Loucy (cell line): ENCODE measurements at regions not wholly inside any gene's neighbourhood (a gene's known extent, or its start where the extent isn't known, plus 50 kb on each side); places are given as distances from the start of the nearest gene placed in this dataset.

Experiments
- H2AFZ ChIP-seq: fragments of 200-600 bp; sonication (generic); 2 replicates; pipeline ENCODE4 v1.6.0; 2016; ENCODE audit warnings: antibody characterized with exemption, mild to moderate bottlenecking, low read length, moderate library complexity
- H3F3A ChIP-seq: fragments of 200-600 bp; 2 replicates; pipeline ENCODE4 v1.6.0; 2016; ENCODE audit warnings: antibody characterized with exemption, low read depth, mild to moderate bottlenecking
- H3K27me3 ChIP-seq: fragments of 200-600 bp; sonication (generic); 2 replicates; pipeline ENCODE4 v1.6.1; 2014; ENCODE audit warnings: low read length, mild to moderate bottlenecking; ENCODE audit not compliant: insufficient read depth, poor library complexity, severe bottlenecking
- H3K36me3 ChIP-seq: fragments of 200-600 bp; sonication (generic); 2 replicates; pipeline ENCODE4 v1.6.1; 2016; ENCODE audit warnings: low read length; ENCODE audit not compliant: insufficient read depth
- H3K4me1 ChIP-seq: fragments of 200-600 bp; sonication (generic); 2 replicates; pipeline ENCODE4 v1.5.1; 2014; ENCODE audit warnings: low read length, mild to moderate bottlenecking; ENCODE audit not compliant: insufficient read depth, poor library complexity, severe bottlenecking
- H3K4me2 ChIP-seq: fragments of 200-600 bp; sonication (generic); 2 replicates; pipeline ENCODE4 v1.6.0; 2014; ENCODE audit warnings: antibody characterized with exemption, low read length, low read depth, mild to moderate bottlenecking; ENCODE audit not compliant: poor library complexity, severe bottlenecking
- H3K4me3 ChIP-seq: fragments of 200-600 bp; sonication (generic); 2 replicates; pipeline ENCODE4 v1.5.1; 2014; ENCODE audit warnings: low read length, mild to moderate bottlenecking, mixed read lengths; ENCODE audit not compliant: poor library complexity, severe bottlenecking
- H3K79me2 ChIP-seq: fragments of 200-600 bp; sonication (generic); 2 replicates; pipeline ENCODE4 v1.6.1; 2014; ENCODE audit warnings: low read length; ENCODE audit not compliant: insufficient read depth
- H3K9ac ChIP-seq: fragments of 200-600 bp; sonication (generic); 2 replicates; pipeline ENCODE4 v1.6.0; 2014; ENCODE audit warnings: mild to moderate bottlenecking, low read depth, low read length, moderate library complexity; ENCODE audit not compliant: poor library complexity, severe bottlenecking
- H3K9me2 ChIP-seq: fragments of 200-600 bp; sonication (generic); replicated peaks from 2 replicates; pipeline ENCODE4 v1.6.1; 2016; ENCODE audit warnings: low read depth, low read length, mixed read lengths
- H3K9me3 ChIP-seq: fragments of 200-600 bp; sonication (generic); 2 replicates; pipeline ENCODE4 v1.6.1; 2014; ENCODE audit warnings: mild to moderate bottlenecking, antibody characterized with exemption, low read length, low read depth; ENCODE audit not compliant: insufficient read depth
- H4K20me1 ChIP-seq: fragments of 200-600 bp; sonication (generic); 2 replicates; pipeline ENCODE4 v1.6.0; 2014; ENCODE audit warnings: antibody characterized with exemption, low read length, mild to moderate bottlenecking; ENCODE audit not compliant: insufficient read depth, poor library complexity, severe bottlenecking
- CTCF ChIP-seq: fragments of 200-600 bp; sonication (generic); conservative IDR thresholded peaks from 2 replicates; pipeline ENCODE4 v1.5.1; 2014; ENCODE audit warnings: mild to moderate bottlenecking, antibody characterized with exemption, low read length
- EZH2phosphoT487 ChIP-seq: fragments of 200-600 bp; IDR thresholded peaks from 2 replicates; pipeline ENCODE4 v1.6.1; 2018; ENCODE audit warnings: antibody characterized with exemption, mild to moderate bottlenecking, moderate library complexity, borderline replicate concordance

DNA sequence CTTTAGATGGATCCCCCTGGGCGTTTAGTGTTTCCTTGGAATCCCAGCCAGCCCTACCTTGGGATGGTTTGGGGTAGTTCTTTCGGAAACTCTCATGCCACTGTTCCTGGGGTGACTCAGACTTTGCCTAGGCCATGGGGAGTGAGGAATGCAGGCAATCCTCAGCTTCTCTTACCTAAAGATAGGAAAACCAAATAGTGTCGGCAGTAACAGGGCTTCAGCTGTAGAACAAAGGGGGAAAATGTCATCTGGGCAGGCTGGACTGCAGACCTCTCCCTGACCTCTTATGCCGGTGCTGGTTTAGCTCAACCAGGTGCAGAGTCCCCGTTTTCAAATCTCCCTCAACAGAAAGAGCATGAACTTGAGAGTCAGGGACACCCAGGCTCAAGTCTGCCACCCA lies 252.1 kb downstream of the TSN start:
- no peak overlapping the region for H3K4me3 ChIP-seq
- H3K27me3 ChIP-seq = no peaks in the 10 kb centered on the region

GRCh38 chr2:122009561-122009960 lies 254.1 kb downstream of the TSN start:
- no peak for TF ChIP-seq EZH2phosphoT487
- TF ChIP-seq CTCF = no peak
- peak overlapping the region; percentile 25; the same call in 1 of the 2 replicates for H2AFZ ChIP-seq
- no peak overlapping the region for H3K4me3 ChIP-seq
- no peaks in the 10 kb centered on the region for H3K79me2 ChIP-seq
- H3K9me3 ChIP-seq = no peaks in the 10 kb centered on the region
- H3K27me3 ChIP-seq = no peaks in the 10 kb centered on the region
- H3K9me2 ChIP-seq = no peaks in the 10 kb centered on the region
- H3K4me2 ChIP-seq = no peak overlapping the region
- H3K4me1 ChIP-seq = peaks cover 11% of the 10 kb centered on the region
- no peaks in the 10 kb centered on the region for H4K20me1 ChIP-seq
- no peaks in the 10 kb centered on the region for H3K36me3 ChIP-seq
- H3K9ac ChIP-seq = no peak overlapping the region
- no peaks in the 10 kb centered on the region for H3F3A ChIP-seq

More for the DNA sequence above, 252.1 kb downstream of the TSN start:
- Histone ChIP-seq H3K9me3 (no peaks in the 10 kb centered on the region), H4K20me1 (no peaks in the 10 kb centered on the region), H2AFZ (no peak overlapping the region), H3K4me1 (peaks cover 11% of the 10 kb centered on the region), H3K9me2 (no peaks in the 10 kb centered on the region), H3F3A (no peaks in the 10 kb centered on the region), H3K79me2 (no peaks in the 10 kb centered on the region), H3K36me3 (no peaks in the 10 kb centered on the region), H3K4me2 (no peak overlapping the region), H3K9ac (no peak overlapping the region)
- no peak for TF ChIP-seq CTCF
- no peak for TF ChIP-seq EZH2phosphoT487

DNA sequence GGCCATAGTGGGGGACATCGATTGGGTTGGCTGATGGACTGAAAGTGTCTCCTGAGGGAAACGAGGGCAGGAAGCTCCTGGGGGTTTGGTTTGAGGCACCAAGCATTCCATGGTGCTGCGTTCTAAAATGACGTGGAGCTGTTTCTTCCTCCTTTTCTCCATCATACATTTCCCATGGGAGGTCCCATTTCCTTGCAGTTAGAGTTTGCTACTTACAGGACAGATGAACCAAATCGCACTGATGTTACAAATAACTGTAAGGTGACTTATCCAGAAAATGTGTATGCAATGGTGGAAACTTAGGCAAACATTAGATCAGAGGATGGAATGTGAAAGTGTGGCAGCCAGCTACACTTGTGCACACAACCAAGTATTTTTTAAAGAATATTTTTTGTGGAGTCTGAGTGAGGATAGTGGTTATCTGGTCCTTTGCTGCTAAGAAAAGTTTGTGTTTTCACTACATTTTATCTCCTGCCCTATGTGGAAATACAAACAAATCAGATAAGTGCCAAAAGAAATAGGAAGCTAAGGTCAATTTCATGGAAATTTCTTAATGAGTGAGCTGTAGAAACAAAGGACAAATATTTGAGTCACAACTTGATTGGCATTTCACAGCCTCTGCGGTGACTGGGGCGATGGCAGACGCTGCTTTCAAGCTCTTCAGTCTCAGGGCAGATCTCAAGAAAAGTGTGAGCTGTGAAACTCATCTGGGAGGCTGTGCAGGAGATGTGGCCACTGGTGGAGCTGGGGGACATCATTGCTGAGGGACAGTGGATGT lies 256.2 kb downstream of the TSN start:
- TF ChIP-seq EZH2phosphoT487 (no peak), CTCF (no peak)
- Histone ChIP-seq H4K20me1 (no peaks in the 10 kb centered on the region), H3K79me2 (no peaks in the 10 kb centered on the region), H3K4me2 (no peak overlapping the region), H3K9me2 (no peaks in the 10 kb centered on the region), H3K4me1 (peaks cover 11% of the 10 kb centered on the region), H3K27me3 (no peaks in the 10 kb centered on the region), H2AFZ (no peak overlapping the region), H3K36me3 (no peaks in the 10 kb centered on the region), H3K9ac (no peak overlapping the region), H3F3A (no peaks in the 10 kb centered on the region), H3K4me3 (no peak overlapping the region), H3K9me3 (no peaks in the 10 kb centered on the region)
